Epithelial cell of proximal tubule (primary cell): ENCODE measurements at regions not wholly inside any gene's neighbourhood (a gene's known extent, or its start where the extent isn't known, plus 50 kb on each side); places are given as distances from the start of the nearest gene placed in this dataset.
"Not testable (repeated sequence)": the region's sequence is repeated elsewhere in the genome, so short reads cannot be mapped to it uniquely, and the experiment has no call there.

Experiments used
- DNase-seq: peaks from one replicate; pipeline ENCODE4 v3.0.0-alpha.2; 2011; ENCODE audit warnings: low read depth
- H3K4me3 ChIP-seq: 2 replicates; pipeline ENCODE4 v1.5.1; 2011; ENCODE audit warnings: low read depth, mild to moderate bottlenecking, low read length
- CTCF ChIP-seq: conservative IDR thresholded peaks from 2 replicates; pipeline ENCODE4 v1.5.1; 2012; ENCODE audit warnings: low read depth, mild to moderate bottlenecking, low read length

DNA sequence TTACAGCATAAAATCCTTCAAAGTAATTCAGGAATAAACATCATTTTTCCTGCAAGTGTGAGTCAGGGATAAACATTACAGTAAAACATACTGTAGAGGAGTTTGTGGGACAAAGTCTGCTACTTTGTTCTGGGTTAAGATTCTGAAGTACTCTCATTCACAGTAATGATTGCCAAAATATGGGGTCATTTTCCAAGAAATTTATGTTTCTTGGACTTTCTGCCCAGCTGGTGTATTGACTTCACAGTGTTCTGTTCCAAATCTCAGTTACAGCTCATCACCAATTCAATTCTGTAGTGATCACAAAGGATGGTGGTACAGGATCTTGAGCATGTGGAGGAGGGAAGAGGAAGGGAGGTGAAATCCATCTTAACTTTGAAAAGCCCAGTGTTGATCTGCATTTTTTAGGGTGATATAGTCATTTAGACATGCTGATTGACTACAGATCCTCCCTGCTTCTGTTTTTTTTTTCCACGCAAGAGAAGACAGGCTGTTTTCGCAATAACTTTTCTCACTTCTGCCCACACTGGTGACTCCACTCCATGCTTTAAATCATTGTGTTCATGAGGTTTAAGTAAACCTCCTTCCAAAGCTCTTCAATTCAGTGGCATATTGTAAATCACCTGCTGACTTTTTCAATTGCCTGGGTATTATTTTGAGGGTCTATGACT lies 60.4 kb upstream of the C1orf53 start:
- H3K4me3 ChIP-seq, result no peak overlapping the region
- TF ChIP-seq CTCF, result no peak
- peak; percentile 22 for DNase-seq

DNA sequence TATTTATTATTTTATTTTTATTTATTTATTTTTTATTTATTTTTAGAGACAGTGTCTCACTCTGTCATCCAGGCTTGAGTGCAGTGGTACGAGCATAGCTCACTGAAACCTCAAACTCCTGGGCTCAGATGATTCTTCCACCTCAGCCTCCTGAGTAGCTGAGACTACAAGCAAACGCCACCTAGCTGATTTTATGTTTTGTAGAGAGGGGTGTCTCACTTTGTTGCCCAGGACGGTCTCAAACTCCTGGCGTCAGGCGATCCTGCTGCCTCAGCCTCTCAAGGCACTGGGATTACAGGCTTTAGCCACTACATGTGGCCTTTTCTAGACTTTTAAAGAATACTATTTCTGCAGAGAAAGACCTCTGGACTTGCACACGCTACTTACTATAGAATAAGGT lies 61.3 kb upstream of the C1orf53 start:
- TF ChIP-seq CTCF, result no peak
- no peak overlapping the region for H3K4me3 ChIP-seq
- no peak for DNase-seq

- DNase-seq, H3K4me3 ChIP-seq: not testable (repeated sequence)
Observed at GRCh38 chr1:197839786-197840185, 62.6 kb upstream of the C1orf53 start.

GRCh38 chr1:197838836-197839235 lies 63.6 kb upstream of the DENND1B start:
- no peak overlapping the region for H3K4me3 ChIP-seq
- peak; percentile 58 for DNase-seq
- TF ChIP-seq CTCF, result no peak

GRCh38 chr1:197837911-197838310 lies 62.6 kb upstream of the DENND1B start:
- DNase-seq, result no peak
- no peak overlapping the region for H3K4me3 ChIP-seq
- no peak for TF ChIP-seq CTCF

- H3K4me3 ChIP-seq, DNase-seq: not testable (repeated sequence)
Observed at GRCh38 chr1:197836356-197836755, 61.1 kb upstream of the DENND1B start.

DNA sequence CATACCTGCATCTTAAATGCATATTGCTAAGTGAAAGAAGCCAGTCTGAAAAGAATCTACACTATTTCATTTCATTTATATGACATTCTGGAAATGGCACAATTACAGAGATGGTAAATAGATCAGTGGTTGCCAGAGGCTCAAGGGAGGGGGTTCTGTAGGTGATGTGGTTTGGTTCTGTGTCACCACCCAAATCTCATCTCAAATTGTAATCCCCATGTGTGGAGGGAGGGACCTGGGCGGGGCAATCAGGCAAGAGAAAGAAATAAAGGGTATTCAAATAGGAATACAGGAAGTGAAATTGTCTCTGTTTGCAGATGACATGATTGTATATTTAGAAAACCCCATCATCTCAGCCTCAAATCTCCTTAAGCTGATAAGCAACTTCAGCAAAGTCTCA lies 53.7 kb upstream of the DENND1B start:
- not testable (repeated sequence) for H3K4me3 ChIP-seq, DNase-seq

GRCh38 chr1:197825541-197825940 lies 50.3 kb upstream of the DENND1B start:
- H3K4me3 ChIP-seq, result no peak overlapping the region
- TF ChIP-seq CTCF, result no peak
- no peak for DNase-seq
